NCI-H1930 (cell line): ENCODE measurements at regions not wholly inside any gene's neighbourhood (a gene's known extent, or its start where the extent isn't known, plus 50 kb on each side); places are given as distances from the start of the nearest gene placed in this dataset.
"Not testable (repeated sequence)": the region's sequence is repeated elsewhere in the genome, so short reads cannot be mapped to it uniquely, and the experiment has no call there.

Experiments used
- DNase-seq, 2 experiments: peaks; one replicate each; lab custom pipeline; 2025; lab: John Stamatoyannopoulos, UW

GRCh38 chr3:21020043-21020442, 731.0 kb downstream of the ZNF385D start:
- no peak for DNase-seq

DNA sequence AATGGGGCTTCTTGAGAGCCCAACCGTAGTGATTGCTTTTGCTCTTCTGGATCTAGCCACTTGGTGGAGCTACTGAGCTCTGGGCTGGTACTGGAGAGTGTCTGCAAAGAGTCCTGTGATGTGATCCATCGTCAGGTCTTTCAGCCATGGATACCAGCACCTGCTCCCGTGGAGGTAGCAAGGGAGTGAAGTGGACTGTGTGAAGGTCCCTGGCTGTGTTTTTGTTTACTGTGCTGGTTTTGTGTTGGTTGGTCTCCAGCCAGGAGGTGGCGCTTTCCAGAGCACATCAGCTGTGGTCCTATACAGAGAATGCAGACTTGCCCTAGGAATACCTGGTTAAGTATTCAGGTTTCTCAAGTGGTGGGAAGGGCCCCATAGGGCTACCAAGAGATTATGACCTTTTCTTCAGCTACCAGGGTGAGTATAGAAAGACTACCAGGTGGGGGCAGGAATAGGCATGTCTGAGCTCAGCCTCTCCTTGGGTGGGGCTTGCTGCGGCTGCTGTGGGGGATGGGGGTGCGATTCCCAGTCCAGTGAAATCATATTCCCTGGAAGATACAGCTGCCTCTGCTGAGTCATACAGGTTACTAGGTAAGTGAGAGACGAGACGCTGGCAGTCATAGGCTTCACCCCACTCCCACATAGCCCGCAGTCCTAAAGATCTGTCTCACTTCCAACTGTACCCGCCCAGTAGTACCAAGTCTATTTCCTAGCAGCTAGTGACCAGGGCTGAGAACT, 733.7 kb downstream of the ZNF385D start:
- no peak for DNase-seq

DNA sequence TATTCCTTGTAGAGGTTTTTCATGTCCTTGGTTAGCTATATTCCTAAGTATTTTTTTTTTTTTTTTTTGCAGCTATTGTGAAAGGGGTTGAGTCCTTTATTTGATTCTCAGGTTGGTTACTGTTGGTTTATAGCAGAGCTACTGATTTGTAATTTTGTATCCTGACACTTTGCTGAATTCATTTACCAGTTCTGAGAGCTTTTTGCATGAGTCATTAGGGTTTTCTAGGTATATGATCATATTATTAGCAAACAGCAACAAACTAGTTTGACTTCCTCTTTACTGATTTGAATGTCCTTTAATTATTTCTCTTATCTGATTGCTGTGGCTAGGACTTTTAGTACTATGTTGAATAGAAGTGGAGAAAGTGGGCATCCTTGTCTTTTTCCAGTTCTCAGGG, 737.4 kb downstream of the ZNF385D start:
- DNase-seq: no peak

DNA sequence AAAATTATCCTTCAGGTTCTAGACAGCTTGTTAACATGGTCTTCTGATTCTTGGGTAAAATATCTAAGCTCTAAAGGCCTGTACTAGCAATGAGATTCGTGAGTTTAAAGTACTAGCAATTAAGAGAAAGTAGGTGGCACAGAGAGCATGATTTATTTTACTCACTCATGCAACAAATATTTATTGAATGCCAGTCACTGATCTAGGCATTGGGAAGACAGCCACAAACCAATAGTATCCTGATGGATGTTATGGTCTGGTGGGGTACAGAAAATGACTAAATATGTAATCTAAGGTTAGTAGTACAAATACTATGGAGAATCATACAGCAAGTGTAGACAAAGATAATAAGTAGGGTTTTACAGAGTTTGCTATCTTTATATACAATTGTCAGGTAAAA, 751.3 kb downstream of the ZNF385D start:
- no peak for DNase-seq

GRCh38 chr3:20997183-20997582, 753.8 kb downstream of the ZNF385D start:
- no peak for DNase-seq

GRCh38 chr3:20990896-20991295, 760.1 kb downstream of the ZNF385D start:
- no peak for DNase-seq

DNA sequence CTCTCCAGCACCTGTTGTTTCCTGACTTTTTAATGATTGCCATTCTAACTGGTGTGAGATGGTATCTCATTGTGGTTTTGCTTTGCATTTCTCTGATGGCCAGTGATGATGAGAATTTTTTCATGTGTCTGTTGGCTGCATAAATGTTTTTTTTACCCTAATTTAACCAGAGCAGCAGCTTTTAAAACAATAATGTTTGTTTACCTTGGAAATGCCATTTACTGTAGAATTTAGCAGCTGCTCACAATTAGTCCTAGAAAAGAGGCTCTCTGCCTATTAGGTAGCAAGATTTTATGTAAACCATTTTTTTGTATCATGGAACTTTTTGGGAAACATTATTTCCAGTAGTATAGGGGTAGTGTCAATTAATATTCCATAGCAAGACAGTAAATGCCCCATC, 761.4 kb downstream of the ZNF385D start:
- not testable (repeated sequence) for DNase-seq

DNA sequence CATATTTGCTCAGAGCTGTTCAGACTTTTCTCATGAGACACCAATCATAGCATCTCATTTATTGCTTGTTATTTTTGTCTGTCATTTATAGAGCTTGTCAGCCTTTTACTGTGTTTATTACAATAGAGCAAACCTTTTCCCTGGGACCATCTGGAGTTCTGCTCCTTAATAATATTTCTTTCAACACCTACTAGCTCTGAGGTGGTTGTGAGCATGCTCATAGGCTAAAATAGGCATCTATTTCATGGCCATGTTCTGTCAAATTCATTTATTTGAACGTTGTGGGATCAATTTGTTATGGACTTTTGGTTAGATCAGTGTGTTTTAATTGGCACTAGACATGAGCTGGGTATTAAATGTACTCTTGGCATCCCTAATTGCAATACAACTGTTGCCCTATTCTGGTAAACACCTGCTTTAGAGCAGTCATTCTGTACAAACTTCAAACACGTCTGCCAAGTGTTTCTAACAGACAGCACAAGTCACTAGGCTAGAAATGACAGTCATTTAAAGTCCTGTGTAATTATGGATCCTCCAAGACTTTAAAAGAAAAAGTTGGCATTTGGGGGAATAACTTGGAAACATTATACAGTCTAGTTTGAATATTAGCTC, 766.3 kb downstream of the ZNF385D start:
- no peak for DNase-seq

DNA sequence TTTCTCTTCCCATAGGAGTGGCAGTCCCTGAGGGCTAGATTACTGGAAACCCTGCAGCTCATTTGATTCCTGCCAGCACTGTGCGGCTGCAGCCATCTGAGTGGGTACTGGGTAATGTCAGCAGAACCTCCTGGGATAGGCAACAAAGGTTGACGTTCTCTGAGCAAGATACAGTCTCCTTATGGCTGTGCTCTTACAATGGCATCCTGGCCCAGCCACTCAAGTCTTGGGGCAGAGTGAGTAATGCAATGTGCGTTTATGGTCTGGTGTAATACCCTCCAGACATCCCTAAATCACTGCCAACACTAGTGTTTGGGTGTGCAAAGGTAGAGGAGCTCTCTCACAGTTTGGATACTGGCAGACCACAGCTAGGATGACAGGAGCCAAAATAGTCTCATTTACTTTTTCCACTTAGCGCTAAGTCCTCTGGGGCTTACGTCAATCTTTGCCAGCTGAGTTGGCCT, 775.8 kb downstream of the ZNF385D start:
- no peak for DNase-seq

- DNase-seq: no peak
These were observed 776.6 kb downstream of the ZNF385D start for GRCh38 chr3:20974396-20974795.

GRCh38 chr3:20970807-20971206, 780.2 kb downstream of the ZNF385D start:
- not testable (repeated sequence) for DNase-seq

GRCh38 chr3:20967485-20967884, 781.5 kb upstream of the SGO1 start:
- DNase-seq: not testable (repeated sequence)

DNA sequence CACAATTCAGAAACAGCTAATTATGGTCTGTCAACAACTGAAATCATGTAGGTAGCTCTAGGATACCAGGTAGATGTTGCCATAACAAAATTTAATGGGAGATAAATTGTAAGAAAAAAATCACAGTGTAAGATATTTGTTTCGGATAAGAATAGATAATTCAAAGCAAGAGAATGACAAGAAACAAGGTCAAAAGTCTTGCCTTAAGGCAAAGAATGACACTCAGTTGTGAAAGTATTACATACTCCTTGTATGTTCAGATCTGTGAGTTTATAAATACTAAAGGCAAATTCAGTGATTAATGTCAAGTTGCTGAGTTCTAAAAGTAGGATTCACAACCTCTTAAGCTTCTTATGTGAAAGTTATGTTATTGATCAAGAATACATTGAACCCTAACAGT, 772.2 kb upstream of the SGO1 start:
- DNase-seq: no peak

- DNase-seq: no peak
These were observed 759.9 kb upstream of the SGO1 start for GRCh38 chr3:20945892-20946291.

- DNase-seq: no peak
These were observed 749.8 kb upstream of the SGO1 start for GRCh38 chr3:20935791-20936190.

GRCh38 chr3:20931834-20932233, 745.8 kb upstream of the SGO1 start:
- no peak for DNase-seq

GRCh38 chr3:20930034-20930433, 744.0 kb upstream of the SGO1 start:
- DNase-seq: no peak

GRCh38 chr3:20924646-20925385, 738.8 kb upstream of the SGO1 start:
- no peak for DNase-seq

DNA sequence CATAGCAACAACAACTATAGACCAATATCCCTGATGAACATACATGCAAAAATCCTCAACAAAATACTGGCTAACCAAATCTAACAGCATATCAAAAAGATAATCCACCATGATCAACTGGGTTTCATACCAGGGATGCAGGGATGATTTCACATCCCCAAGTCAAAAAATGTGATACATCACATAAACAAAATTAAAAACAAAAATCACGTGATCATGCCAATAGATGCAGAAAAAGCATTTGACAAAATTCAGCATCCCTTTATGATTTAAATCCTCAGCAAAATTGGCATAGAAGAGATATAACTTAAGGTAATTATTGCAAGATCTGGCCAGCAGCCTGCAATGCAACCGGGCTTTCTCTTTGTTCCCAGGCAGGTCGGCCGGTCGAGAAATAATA, 735.1 kb upstream of the SGO1 start:
- DNase-seq: not testable (repeated sequence)

GRCh38 chr3:20916951-20917606, 731.1 kb upstream of the SGO1 start:
- no peak for DNase-seq

GRCh38 chr3:20914310-20914709, 728.3 kb upstream of the SGO1 start:
- DNase-seq: no peak

- DNase-seq: no peak
These were observed 726.4 kb upstream of the SGO1 start for GRCh38 chr3:20912406-20912805.

DNA sequence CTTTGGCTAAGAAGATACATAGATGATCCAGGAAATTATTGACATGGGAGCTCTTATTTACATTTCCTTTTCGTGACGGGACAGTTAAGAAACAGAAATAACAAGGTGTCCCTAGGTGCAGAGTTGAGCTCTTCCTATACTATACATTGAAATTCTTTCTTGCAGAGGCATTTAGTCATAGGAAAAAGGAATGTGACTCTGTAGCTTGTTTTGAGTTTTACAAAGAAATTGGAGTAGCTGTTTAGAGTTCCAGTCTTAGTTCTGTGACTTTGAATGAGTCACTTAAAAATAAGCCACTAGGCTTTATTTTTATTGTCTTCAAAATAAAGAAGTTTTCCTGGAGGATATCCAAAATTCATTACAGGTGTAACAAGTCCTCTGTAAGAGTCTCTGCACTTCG, 723.5 kb upstream of the SGO1 start:
- DNase-seq: no peak
